ENCODE measurements at regions not wholly inside any gene's neighbourhood (a gene's known extent, or its start where the extent isn't known, plus 50 kb on each side); places are given as distances from the start of the nearest gene placed in this dataset.

- ATAC-seq (ENCODE audit: low read depth) (no peak), DNase-seq (ENCODE audit: low spot score) (no peak)
- Histone ChIP-seq H3K4me1 (ENCODE audit: insufficient read depth, poor library complexity, severe bottlenecking) (no peaks in the 10 kb centered on the region), H3K9me3 (ENCODE audit: severe bottlenecking) (no peaks in the 10 kb centered on the region), H3K27me3 (ENCODE audit: insufficient read depth, poor library complexity, severe bottlenecking) (no peaks in the 10 kb centered on the region), H3K27ac (ENCODE audit: poor library complexity, severe bottlenecking) (no peak overlapping the region), H3K36me3 (ENCODE audit: low read depth) (no peaks in the 10 kb centered on the region), H3K4me3 (ENCODE audit: severe bottlenecking) (no peak overlapping the region)
- no peak for TF ChIP-seq CTCF (IDR thresholded peaks at IDR 0.05; ENCODE audit: poor library complexity, severe bottlenecking)
Measured at GRCh38 chr22:23513705-23514104, 66.4 kb downstream of the IGLL1 start.

DNA sequence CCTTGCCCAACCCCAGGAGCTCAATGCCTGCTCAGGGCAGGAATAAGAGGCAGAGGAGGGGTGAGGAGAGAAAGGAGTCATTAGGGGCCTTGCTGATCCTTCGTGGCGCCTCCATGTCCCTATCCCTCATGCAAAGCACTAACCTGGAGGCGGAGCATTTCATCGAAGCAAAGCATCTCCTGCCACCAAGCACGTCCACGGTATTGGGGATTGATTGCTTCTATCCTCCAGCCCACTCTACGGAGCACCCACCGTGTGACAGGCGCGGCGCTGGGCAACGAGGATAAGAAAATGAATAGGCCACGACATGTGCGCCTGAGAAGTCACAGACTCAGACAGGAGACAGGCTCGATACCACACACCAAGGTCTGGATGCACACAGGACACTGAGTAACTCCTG, 67.0 kb downstream of the IGLL1 start:
- H3K27ac ChIP-seq (ENCODE audit: poor library complexity, severe bottlenecking), result no peak overlapping the region
- TF ChIP-seq CTCF (IDR thresholded peaks at IDR 0.05; ENCODE audit: poor library complexity, severe bottlenecking), result no peak

GRCh38 chr22:23512721-23513120, 67.4 kb downstream of the IGLL1 start:
- Histone ChIP-seq H3K4me3 (ENCODE audit: severe bottlenecking) (no peak overlapping the region), H3K36me3 (ENCODE audit: low read depth) (no peaks in the 10 kb centered on the region), H3K4me1 (ENCODE audit: insufficient read depth, poor library complexity, severe bottlenecking) (no peaks in the 10 kb centered on the region), H3K9me3 (ENCODE audit: severe bottlenecking) (no peaks in the 10 kb centered on the region), H3K27me3 (ENCODE audit: insufficient read depth, poor library complexity, severe bottlenecking) (no peaks in the 10 kb centered on the region), H3K27ac (ENCODE audit: poor library complexity, severe bottlenecking) (no peak overlapping the region)
- no peak for TF ChIP-seq CTCF (IDR thresholded peaks at IDR 0.05; ENCODE audit: poor library complexity, severe bottlenecking)
- no peak for DNase-seq (ENCODE audit: low spot score)
- no peak for ATAC-seq (ENCODE audit: low read depth)

More for the DNA sequence above, 67.0 kb downstream of the IGLL1 start:
- no peak for DNase-seq (ENCODE audit: low spot score)
- H3K36me3 ChIP-seq (ENCODE audit: low read depth), result no peaks in the 10 kb centered on the region
- no peaks in the 10 kb centered on the region for H3K9me3 ChIP-seq (ENCODE audit: severe bottlenecking)
- H3K4me1 ChIP-seq (ENCODE audit: insufficient read depth, poor library complexity, severe bottlenecking), result no peaks in the 10 kb centered on the region
- H3K27me3 ChIP-seq (ENCODE audit: insufficient read depth, poor library complexity, severe bottlenecking), result no peaks in the 10 kb centered on the region
- ATAC-seq (ENCODE audit: low read depth), result no peak
- no peak overlapping the region for H3K4me3 ChIP-seq (ENCODE audit: severe bottlenecking)

GRCh38 chr22:23512348-23512705, 67.8 kb downstream of the IGLL1 start:
- no peak overlapping the region for H3K4me3 ChIP-seq (ENCODE audit: severe bottlenecking)
- H3K27me3 ChIP-seq (ENCODE audit: insufficient read depth, poor library complexity, severe bottlenecking), result no peaks in the 10 kb centered on the region
- H3K27ac ChIP-seq (ENCODE audit: poor library complexity, severe bottlenecking), result no peak overlapping the region
- ATAC-seq (ENCODE audit: low read depth), result no peak
- no peaks in the 10 kb centered on the region for H3K36me3 ChIP-seq (ENCODE audit: low read depth)
- no peak for TF ChIP-seq CTCF (IDR thresholded peaks at IDR 0.05; ENCODE audit: poor library complexity, severe bottlenecking)
- no peaks in the 10 kb centered on the region for H3K4me1 ChIP-seq (ENCODE audit: insufficient read depth, poor library complexity, severe bottlenecking)
- no peaks in the 10 kb centered on the region for H3K9me3 ChIP-seq (ENCODE audit: severe bottlenecking)
- no peak for DNase-seq (ENCODE audit: low spot score)

DNA sequence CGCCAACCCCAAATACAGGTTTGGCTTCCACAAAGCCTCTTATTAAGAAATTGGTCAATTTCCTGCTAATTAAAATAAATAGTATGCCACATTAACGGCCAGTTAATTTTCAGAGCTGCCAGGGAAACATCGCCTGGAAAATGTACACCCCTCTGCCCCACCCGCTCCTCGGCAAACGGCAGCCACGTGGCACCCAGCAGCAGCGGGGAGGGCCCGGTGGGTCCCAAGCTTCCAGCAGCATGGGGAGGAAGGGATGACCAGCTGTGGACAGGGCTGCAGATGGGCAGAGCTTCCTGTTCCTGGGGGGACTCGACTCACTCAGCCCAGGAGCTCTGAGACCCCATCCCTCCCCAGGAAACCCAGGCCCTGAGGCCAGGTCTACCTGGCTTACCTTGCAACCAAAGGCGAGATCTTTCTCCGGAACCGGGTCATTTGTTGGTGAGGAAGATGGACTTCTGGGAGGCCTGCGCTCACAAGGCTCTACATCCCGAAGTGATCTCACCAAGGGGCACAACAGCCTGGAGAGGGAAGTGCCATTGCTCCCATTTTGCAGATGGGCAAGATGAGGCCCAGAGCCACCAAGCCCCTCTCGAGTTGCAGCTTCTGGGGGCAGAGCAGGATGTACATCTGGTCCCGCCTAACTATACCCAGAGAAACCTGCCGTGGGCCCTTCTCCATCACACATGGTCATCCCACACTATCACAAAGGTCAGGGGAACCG, 68.3 kb downstream of the IGLL1 start:
- no peaks in the 10 kb centered on the region for H3K36me3 ChIP-seq (ENCODE audit: low read depth)
- no peaks in the 10 kb centered on the region for H3K9me3 ChIP-seq (ENCODE audit: severe bottlenecking)
- H3K4me1 ChIP-seq (ENCODE audit: insufficient read depth, poor library complexity, severe bottlenecking), result no peaks in the 10 kb centered on the region
- no peak for ATAC-seq (ENCODE audit: low read depth)
- no peak overlapping the region for H3K27ac ChIP-seq (ENCODE audit: poor library complexity, severe bottlenecking)
- TF ChIP-seq CTCF (IDR thresholded peaks at IDR 0.05; ENCODE audit: poor library complexity, severe bottlenecking), result no peak
- no peak for DNase-seq (ENCODE audit: low spot score)
- no peak overlapping the region for H3K4me3 ChIP-seq (ENCODE audit: severe bottlenecking)
- no peaks in the 10 kb centered on the region for H3K27me3 ChIP-seq (ENCODE audit: insufficient read depth, poor library complexity, severe bottlenecking)

Data from RWPE2 (cell line).